NB4 (cell line): ENCODE measurements at regions not wholly inside any gene's neighbourhood (a gene's known extent, or its start where the extent isn't known, plus 50 kb on each side); places are given as distances from the start of the nearest gene placed in this dataset.

Source experiments
- MYC ChIP-seq: IDR thresholded peaks from 2 replicates; pipeline ENCODE4 v1.6.1; 2011; ENCODE audit warnings: low read depth, low read length
- POLR2A ChIP-seq: IDR thresholded peaks from 2 replicates; pipeline ENCODE4 v1.6.1; 2011; ENCODE audit warnings: mild to moderate bottlenecking; ENCODE audit not compliant: insufficient read length; ENCODE audit errors: extremely low read depth
- TF ChIP-seq, protein P1 (sequence below): IDR thresholded peaks from one replicate; pipeline ENCODE4 v1.5.1; 2012; ENCODE audit warnings: low read depth, low read length

GRCh38 chr4:43337707-43338106 lies 445.2 kb downstream of the GRXCR1 start:
- TF ChIP-seq, protein P1, sequence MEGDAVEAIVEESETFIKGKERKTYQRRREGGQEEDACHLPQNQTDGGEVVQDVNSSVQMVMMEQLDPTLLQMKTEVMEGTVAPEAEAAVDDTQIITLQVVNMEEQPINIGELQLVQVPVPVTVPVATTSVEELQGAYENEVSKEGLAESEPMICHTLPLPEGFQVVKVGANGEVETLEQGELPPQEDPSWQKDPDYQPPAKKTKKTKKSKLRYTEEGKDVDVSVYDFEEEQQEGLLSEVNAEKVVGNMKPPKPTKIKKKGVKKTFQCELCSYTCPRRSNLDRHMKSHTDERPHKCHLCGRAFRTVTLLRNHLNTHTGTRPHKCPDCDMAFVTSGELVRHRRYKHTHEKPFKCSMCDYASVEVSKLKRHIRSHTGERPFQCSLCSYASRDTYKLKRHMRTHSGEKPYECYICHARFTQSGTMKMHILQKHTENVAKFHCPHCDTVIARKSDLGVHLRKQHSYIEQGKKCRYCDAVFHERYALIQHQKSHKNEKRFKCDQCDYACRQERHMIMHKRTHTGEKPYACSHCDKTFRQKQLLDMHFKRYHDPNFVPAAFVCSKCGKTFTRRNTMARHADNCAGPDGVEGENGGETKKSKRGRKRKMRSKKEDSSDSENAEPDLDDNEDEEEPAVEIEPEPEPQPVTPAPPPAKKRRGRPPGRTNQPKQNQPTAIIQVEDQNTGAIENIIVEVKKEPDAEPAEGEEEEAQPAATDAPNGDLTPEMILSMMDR: no peak
- TF ChIP-seq POLR2A (no peak), MYC (no peak)
